WTC11 (cell line): ENCODE measurements at regions not wholly inside any gene's neighbourhood (a gene's known extent, or its start where the extent isn't known, plus 50 kb on each side); places are given as distances from the start of the nearest gene placed in this dataset.

ENCODE experiments used
- ATAC-seq: fragments of 200-7000 bp; cut with Tn5 transposase; 2 replicates; pipeline ENCODE4 v1.10.0; 2021; ENCODE audit warnings: mild to moderate bottlenecking, moderate library complexity
- CTCF ChIA-PET: fragments of 300-600 bp; sonication (Branson Sonifier 250); formaldehyde crosslinking; loops from one replicate; lab custom pipeline; 2021; ENCODE audit warnings: antibody characterized with exemption; lab: Charles Lee
- POLR2A ChIA-PET: fragments of 350-600 bp; sonication (Branson Sonifier 250); formaldehyde crosslinking; loops from one replicate; lab custom pipeline; 2021; ENCODE audit warnings: antibody characterized with exemption; lab: Charles Lee
- DNase-seq: peaks from one replicate; pipeline ENCODE4 v3.0.0; 2021; ENCODE audit warnings: low spot score
- H3K27ac Mint-ChIP-seq: 2 replicates; pipeline ENCODE4 v1.8.0; 2021; ENCODE audit warnings: mixed read lengths
- H3K27me3 Mint-ChIP-seq: 2 replicates; pipeline ENCODE4 v1.8.0; 2021; ENCODE audit warnings: low read depth, mild to moderate bottlenecking, moderate library complexity, mixed read lengths
- H3K36me3 Mint-ChIP-seq: 2 replicates; pipeline ENCODE4 v1.8.0; 2021; ENCODE audit warnings: mixed read lengths
- H3K4me1 Mint-ChIP-seq: 2 replicates; pipeline ENCODE4 v1.8.0; 2022; ENCODE audit warnings: mixed read lengths
- H3K4me3 Mint-ChIP-seq: 2 replicates; pipeline ENCODE4 v1.8.0; 2021; ENCODE audit warnings: mild to moderate bottlenecking, moderate library complexity, mixed read lengths
- H3K9me3 Mint-ChIP-seq: 2 replicates; pipeline ENCODE4 v1.8.0; 2021; ENCODE audit warnings: mixed read lengths
- CDX4 ChIP-seq: fragments of 250-450 bp; sonication (Bioruptor Pico); IDR thresholded peaks from 2 replicates; pipeline ENCODE4 v1.9.0; 2021; ENCODE audit warnings: moderate library complexity, mild to moderate bottlenecking, inconsistent platforms, borderline replicate concordance
- E2F1 ChIP-seq: sonication (generic); formaldehyde crosslinking; IDR thresholded peaks from 2 replicates; pipeline ENCODE4 v1.8.0; 2022; ENCODE audit warnings: mild to moderate bottlenecking, missing genetic modification reagents
- E2F5 ChIP-seq: sonication (generic); formaldehyde crosslinking; IDR thresholded peaks from 2 replicates; pipeline ENCODE4 v1.8.1; 2022; ENCODE audit warnings: mild to moderate bottlenecking, moderate library complexity, missing genetic modification reagents
- ELF4 ChIP-seq: sonication (generic); formaldehyde crosslinking; IDR thresholded peaks from 2 replicates; pipeline ENCODE4 v1.8.1; 2022; ENCODE audit warnings: low read depth, mild to moderate bottlenecking, moderate library complexity, missing genetic modification reagents
- FOXP4 ChIP-seq: sonication (generic); formaldehyde crosslinking; IDR thresholded peaks from 2 replicates; pipeline ENCODE4 v1.8.0; 2022; ENCODE audit warnings: mild to moderate bottlenecking, missing genetic modification reagents
- HMGXB4 ChIP-seq: sonication (generic); formaldehyde crosslinking; IDR thresholded peaks from 2 replicates; pipeline ENCODE4 v1.8.1; 2023; ENCODE audit warnings: mild to moderate bottlenecking, moderate library complexity, missing genetic modification reagents
- NFATC4 ChIP-seq: fragments of 250-450 bp; sonication (Bioruptor Pico); IDR thresholded peaks from 2 replicates; pipeline ENCODE4 v1.9.0; 2021; ENCODE audit warnings: mild to moderate bottlenecking
- NFYB ChIP-seq: sonication (generic); formaldehyde crosslinking; conservative IDR thresholded peaks from 2 replicates; pipeline ENCODE4 v1.8.0; 2022; ENCODE audit warnings: low read depth, missing genetic modification reagents
- NR2C2 ChIP-seq: sonication (generic); formaldehyde crosslinking; IDR thresholded peaks from 2 replicates; pipeline ENCODE4 v1.8.0; 2022; ENCODE audit warnings: mild to moderate bottlenecking, missing genetic modification reagents
- SMAD3 ChIP-seq: sonication (generic); formaldehyde crosslinking; IDR thresholded peaks from 2 replicates; pipeline ENCODE4 v1.8.0; 2022; ENCODE audit warnings: missing genetic modification reagents, mild to moderate bottlenecking, borderline replicate concordance
- SP1 ChIP-seq: sonication (generic); formaldehyde crosslinking; conservative IDR thresholded peaks from 2 replicates; pipeline ENCODE4 v1.8.1; 2022; ENCODE audit warnings: missing genetic modification reagents
- TEAD1 ChIP-seq: sonication (generic); formaldehyde crosslinking; IDR thresholded peaks from 2 replicates; pipeline ENCODE4 v1.8.0; 2022; ENCODE audit warnings: mild to moderate bottlenecking, missing genetic modification reagents
- ZNF138 ChIP-seq: sonication (generic); formaldehyde crosslinking; conservative IDR thresholded peaks from 2 replicates; pipeline ENCODE4 v1.8.1; 2022; ENCODE audit warnings: mild to moderate bottlenecking, moderate library complexity, missing genetic modification reagents
- ZNF532 ChIP-seq: fragments of 250-450 bp; sonication (Bioruptor Pico); IDR thresholded peaks from 2 replicates; pipeline ENCODE4 v1.9.0; 2021; ENCODE audit warnings: mild to moderate bottlenecking, borderline replicate concordance
- TF ChIP-seq, protein P1 (sequence below): sonication (generic); formaldehyde crosslinking; IDR thresholded peaks from 2 replicates; pipeline ENCODE4 v1.8.0; 2023; ENCODE audit warnings: missing genetic modification reagents
- TF ChIP-seq, protein P2 (sequence below): sonication (generic); formaldehyde crosslinking; IDR thresholded peaks from 2 replicates; pipeline ENCODE4 v1.8.0; 2022; ENCODE audit warnings: mild to moderate bottlenecking, missing genetic modification reagents
- TF ChIP-seq, protein P3 (sequence below): sonication (generic); formaldehyde crosslinking; IDR thresholded peaks from 2 replicates; pipeline ENCODE4 v1.8.0; 2023; ENCODE audit warnings: missing genetic modification reagents, mild to moderate bottlenecking, borderline replicate concordance
- TF ChIP-seq, protein P4 (sequence below): fragments of 250-450 bp; sonication (Bioruptor Pico); IDR thresholded peaks from 2 replicates; pipeline ENCODE4 v1.8.0; 2021; ENCODE audit warnings: mild to moderate bottlenecking

- CTCF ChIA-PET: no interaction called here
Observed at GRCh38 chr11:97729546-97730272, 1291.0 kb upstream of the CNTN5 start.

More at GRCh38 chr11:97729546-97730272, 1291.0 kb upstream of the CNTN5 start:
- H3K4me1 Mint-ChIP-seq: peaks cover 11% of the 10 kb centered on the region
- DNase-seq: no peak
- POLR2A ChIA-PET: no interaction called here
- H3K4me3 Mint-ChIP-seq: no peak overlapping the region
- TF ChIP-seq, protein P1, sequence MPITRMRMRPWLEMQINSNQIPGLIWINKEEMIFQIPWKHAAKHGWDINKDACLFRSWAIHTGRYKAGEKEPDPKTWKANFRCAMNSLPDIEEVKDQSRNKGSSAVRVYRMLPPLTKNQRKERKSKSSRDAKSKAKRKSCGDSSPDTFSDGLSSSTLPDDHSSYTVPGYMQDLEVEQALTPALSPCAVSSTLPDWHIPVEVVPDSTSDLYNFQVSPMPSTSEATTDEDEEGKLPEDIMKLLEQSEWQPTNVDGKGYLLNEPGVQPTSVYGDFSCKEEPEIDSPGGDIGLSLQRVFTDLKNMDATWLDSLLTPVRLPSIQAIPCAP (CRISPR knock-in tag): no peak
- TF ChIP-seq NR2C2 (CRISPR knock-in tag): no peak
- TF ChIP-seq HMGXB4 (CRISPR knock-in tag): no peak
- TF ChIP-seq FOXP4 (CRISPR knock-in tag): no peak
- no peak for TF ChIP-seq E2F1 (CRISPR knock-in tag)
- TF ChIP-seq CDX4 (CRISPR knock-in tag): no peak
- no peak for TF ChIP-seq SMAD3 (CRISPR knock-in tag)
- TF ChIP-seq, protein P2, sequence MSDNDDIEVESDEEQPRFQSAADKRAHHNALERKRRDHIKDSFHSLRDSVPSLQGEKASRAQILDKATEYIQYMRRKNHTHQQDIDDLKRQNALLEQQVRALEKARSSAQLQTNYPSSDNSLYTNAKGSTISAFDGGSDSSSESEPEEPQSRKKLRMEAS: no peak
- no peak for TF ChIP-seq ZNF532 (CRISPR knock-in tag)
- no peak for TF ChIP-seq TEAD1 (CRISPR knock-in tag)
- TF ChIP-seq NFATC4 (CRISPR knock-in tag): no peak
- TF ChIP-seq NFYB (CRISPR knock-in tag): no peak
- no peak for TF ChIP-seq ZNF138 (CRISPR knock-in tag)
- TF ChIP-seq, protein P3, sequence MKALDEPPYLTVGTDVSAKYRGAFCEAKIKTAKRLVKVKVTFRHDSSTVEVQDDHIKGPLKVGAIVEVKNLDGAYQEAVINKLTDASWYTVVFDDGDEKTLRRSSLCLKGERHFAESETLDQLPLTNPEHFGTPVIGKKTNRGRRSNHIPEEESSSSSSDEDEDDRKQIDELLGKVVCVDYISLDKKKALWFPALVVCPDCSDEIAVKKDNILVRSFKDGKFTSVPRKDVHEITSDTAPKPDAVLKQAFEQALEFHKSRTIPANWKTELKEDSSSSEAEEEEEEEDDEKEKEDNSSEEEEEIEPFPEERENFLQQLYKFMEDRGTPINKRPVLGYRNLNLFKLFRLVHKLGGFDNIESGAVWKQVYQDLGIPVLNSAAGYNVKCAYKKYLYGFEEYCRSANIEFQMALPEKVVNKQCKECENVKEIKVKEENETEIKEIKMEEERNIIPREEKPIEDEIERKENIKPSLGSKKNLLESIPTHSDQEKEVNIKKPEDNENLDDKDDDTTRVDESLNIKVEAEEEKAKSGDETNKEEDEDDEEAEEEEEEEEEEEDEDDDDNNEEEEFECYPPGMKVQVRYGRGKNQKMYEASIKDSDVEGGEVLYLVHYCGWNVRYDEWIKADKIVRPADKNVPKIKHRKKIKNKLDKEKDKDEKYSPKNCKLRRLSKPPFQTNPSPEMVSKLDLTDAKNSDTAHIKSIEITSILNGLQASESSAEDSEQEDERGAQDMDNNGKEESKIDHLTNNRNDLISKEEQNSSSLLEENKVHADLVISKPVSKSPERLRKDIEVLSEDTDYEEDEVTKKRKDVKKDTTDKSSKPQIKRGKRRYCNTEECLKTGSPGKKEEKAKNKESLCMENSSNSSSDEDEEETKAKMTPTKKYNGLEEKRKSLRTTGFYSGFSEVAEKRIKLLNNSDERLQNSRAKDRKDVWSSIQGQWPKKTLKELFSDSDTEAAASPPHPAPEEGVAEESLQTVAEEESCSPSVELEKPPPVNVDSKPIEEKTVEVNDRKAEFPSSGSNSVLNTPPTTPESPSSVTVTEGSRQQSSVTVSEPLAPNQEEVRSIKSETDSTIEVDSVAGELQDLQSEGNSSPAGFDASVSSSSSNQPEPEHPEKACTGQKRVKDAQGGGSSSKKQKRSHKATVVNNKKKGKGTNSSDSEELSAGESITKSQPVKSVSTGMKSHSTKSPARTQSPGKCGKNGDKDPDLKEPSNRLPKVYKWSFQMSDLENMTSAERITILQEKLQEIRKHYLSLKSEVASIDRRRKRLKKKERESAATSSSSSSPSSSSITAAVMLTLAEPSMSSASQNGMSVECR (CRISPR knock-in tag): no peak
- no peak for TF ChIP-seq E2F5 (CRISPR knock-in tag)
- TF ChIP-seq SP1: no peak
- TF ChIP-seq, protein P4, sequence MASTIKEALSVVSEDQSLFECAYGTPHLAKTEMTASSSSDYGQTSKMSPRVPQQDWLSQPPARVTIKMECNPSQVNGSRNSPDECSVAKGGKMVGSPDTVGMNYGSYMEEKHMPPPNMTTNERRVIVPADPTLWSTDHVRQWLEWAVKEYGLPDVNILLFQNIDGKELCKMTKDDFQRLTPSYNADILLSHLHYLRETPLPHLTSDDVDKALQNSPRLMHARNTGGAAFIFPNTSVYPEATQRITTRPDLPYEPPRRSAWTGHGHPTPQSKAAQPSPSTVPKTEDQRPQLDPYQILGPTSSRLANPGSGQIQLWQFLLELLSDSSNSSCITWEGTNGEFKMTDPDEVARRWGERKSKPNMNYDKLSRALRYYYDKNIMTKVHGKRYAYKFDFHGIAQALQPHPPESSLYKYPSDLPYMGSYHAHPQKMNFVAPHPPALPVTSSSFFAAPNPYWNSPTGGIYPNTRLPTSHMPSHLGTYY (CRISPR knock-in tag): no peak
- no peak for TF ChIP-seq ELF4
- peak; percentile 36; the same call in 1 of the 2 replicates for ATAC-seq
- H3K27ac Mint-ChIP-seq: no peak overlapping the region; the same call in 1 of the 2 replicates
- no peaks in the 10 kb centered on the region for H3K36me3 Mint-ChIP-seq
- H3K27me3 Mint-ChIP-seq: no peaks in the 10 kb centered on the region
- peaks cover 12% of the 10 kb centered on the region for H3K9me3 Mint-ChIP-seq
